DOHH2 (cell line): ENCODE measurements at regions not wholly inside any gene's neighbourhood (a gene's known extent, or its start where the extent isn't known, plus 50 kb on each side); places are given as distances from the start of the nearest gene placed in this dataset.

Source experiments
- H3F3A ChIP-seq: fragments of 200-600 bp; sonication (generic), shearing (Covaris generic); 2 replicates; pipeline ENCODE4 v1.6.0; 2016; ENCODE audit warnings: antibody characterized with exemption, mild to moderate bottlenecking; ENCODE audit not compliant: control insufficient read depth, insufficient read depth
- H3K27ac ChIP-seq: fragments of 200-600 bp; sonication (generic); 2 replicates; pipeline ENCODE4 v1.5.1; 2014; ENCODE audit warnings: low read depth, mild to moderate bottlenecking, low read length, moderate library complexity
- H3K27me3 ChIP-seq: fragments of 200-600 bp; sonication (generic); 2 replicates; pipeline ENCODE4 v1.6.1; 2014; ENCODE audit warnings: mild to moderate bottlenecking, low read length, mixed read lengths; ENCODE audit not compliant: control insufficient read depth
- H3K36me3 ChIP-seq: fragments of 200-600 bp; sonication (generic); 2 replicates; pipeline ENCODE4 v1.6.1; 2014; ENCODE audit warnings: mild to moderate bottlenecking, low read length, moderate library complexity, mixed read lengths; ENCODE audit not compliant: control insufficient read depth
- H3K4me1 ChIP-seq: fragments of 200-600 bp; sonication (generic); 2 replicates; pipeline ENCODE4 v1.6.1; 2014; ENCODE audit warnings: mild to moderate bottlenecking, low read length, mixed read lengths; ENCODE audit not compliant: control insufficient read depth
- H3K4me2 ChIP-seq: fragments of 200-600 bp; sonication (generic); 2 replicates; pipeline ENCODE4 v1.6.0; 2014; ENCODE audit warnings: mild to moderate bottlenecking, low read length, moderate library complexity
- H3K4me3 ChIP-seq: fragments of 200-600 bp; sonication (generic); 2 replicates; pipeline ENCODE4 v1.5.1; 2014; ENCODE audit warnings: mild to moderate bottlenecking, low read length, mixed read lengths
- H3K79me2 ChIP-seq: fragments of 200-600 bp; sonication (generic); 2 replicates; pipeline ENCODE4 v1.6.1; 2014; ENCODE audit warnings: mild to moderate bottlenecking, low read length, mixed read lengths; ENCODE audit not compliant: control insufficient read depth
- H3K9me2 ChIP-seq: fragments of 200-600 bp; sonication (generic); replicated peaks from 2 replicates; pipeline ENCODE4 v1.6.1; 2014; ENCODE audit warnings: mild to moderate bottlenecking, low read length, mixed read lengths; ENCODE audit not compliant: control insufficient read depth
- H3K9me3 ChIP-seq: fragments of 200-600 bp; sonication (generic); 2 replicates; pipeline ENCODE4 v1.6.1; 2014; ENCODE audit warnings: antibody characterized with exemption, low read length, mixed read lengths; ENCODE audit not compliant: control insufficient read depth, insufficient read depth
- H4K20me1 ChIP-seq: fragments of 200-600 bp; sonication (generic); 2 replicates; pipeline ENCODE4 v1.6.0; 2014; ENCODE audit warnings: low read depth, mild to moderate bottlenecking, antibody characterized with exemption, low read length, moderate library complexity; ENCODE audit not compliant: control insufficient read depth, insufficient read depth
- EZH2phosphoT487 ChIP-seq: fragments of 200-600 bp; sonication (generic); IDR thresholded peaks from 2 replicates; pipeline ENCODE4 v1.6.1; 2017; ENCODE audit warnings: borderline replicate concordance, mild to moderate bottlenecking, antibody characterized with exemption, low read length, moderate library complexity, mixed read lengths
- TF ChIP-seq, protein P1 (sequence below): fragments of 200-600 bp; sonication (generic); IDR thresholded peaks from one replicate; pipeline ENCODE4 v1.5.1; 2014; ENCODE audit warnings: antibody characterized with exemption, mild to moderate bottlenecking, low read depth, low read length; ENCODE audit not compliant: poor library complexity, severe bottlenecking

DNA sequence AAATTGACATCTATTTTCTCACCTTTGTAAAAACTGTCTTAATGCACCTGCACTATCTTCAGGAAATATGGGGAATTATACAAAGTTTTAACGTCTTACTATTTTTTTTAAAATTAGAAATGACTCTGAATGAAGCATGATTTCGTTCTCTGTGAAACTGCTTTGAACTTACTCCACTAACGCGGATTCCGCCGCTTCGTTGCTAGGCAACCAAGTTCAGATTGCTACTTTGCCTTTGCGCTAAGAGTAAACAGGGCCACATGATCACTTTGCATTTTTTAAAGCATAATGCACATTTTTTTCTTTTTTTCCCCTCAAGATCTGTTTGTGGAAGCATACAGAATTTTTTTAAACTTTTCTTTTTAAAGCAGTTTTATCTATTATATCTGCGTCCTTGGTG is 690.5 kb downstream of the BRINP3 start:
- Histone ChIP-seq H4K20me1 (no peaks in the 10 kb centered on the region), H3K27ac (no peak overlapping the region), H3K27me3 (no peaks in the 10 kb centered on the region), H3K9me2 (no peaks in the 10 kb centered on the region), H3K4me2 (no peak overlapping the region), H3K4me1 (no peaks in the 10 kb centered on the region), H3F3A (no peaks in the 10 kb centered on the region), H3K9me3 (no peaks in the 10 kb centered on the region), H3K79me2 (no peaks in the 10 kb centered on the region), H3K36me3 (no peaks in the 10 kb centered on the region), H3K4me3 (no peak overlapping the region)
- TF ChIP-seq EZH2phosphoT487: no peak
- TF ChIP-seq, protein P1, sequence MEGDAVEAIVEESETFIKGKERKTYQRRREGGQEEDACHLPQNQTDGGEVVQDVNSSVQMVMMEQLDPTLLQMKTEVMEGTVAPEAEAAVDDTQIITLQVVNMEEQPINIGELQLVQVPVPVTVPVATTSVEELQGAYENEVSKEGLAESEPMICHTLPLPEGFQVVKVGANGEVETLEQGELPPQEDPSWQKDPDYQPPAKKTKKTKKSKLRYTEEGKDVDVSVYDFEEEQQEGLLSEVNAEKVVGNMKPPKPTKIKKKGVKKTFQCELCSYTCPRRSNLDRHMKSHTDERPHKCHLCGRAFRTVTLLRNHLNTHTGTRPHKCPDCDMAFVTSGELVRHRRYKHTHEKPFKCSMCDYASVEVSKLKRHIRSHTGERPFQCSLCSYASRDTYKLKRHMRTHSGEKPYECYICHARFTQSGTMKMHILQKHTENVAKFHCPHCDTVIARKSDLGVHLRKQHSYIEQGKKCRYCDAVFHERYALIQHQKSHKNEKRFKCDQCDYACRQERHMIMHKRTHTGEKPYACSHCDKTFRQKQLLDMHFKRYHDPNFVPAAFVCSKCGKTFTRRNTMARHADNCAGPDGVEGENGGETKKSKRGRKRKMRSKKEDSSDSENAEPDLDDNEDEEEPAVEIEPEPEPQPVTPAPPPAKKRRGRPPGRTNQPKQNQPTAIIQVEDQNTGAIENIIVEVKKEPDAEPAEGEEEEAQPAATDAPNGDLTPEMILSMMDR: no peak

DNA sequence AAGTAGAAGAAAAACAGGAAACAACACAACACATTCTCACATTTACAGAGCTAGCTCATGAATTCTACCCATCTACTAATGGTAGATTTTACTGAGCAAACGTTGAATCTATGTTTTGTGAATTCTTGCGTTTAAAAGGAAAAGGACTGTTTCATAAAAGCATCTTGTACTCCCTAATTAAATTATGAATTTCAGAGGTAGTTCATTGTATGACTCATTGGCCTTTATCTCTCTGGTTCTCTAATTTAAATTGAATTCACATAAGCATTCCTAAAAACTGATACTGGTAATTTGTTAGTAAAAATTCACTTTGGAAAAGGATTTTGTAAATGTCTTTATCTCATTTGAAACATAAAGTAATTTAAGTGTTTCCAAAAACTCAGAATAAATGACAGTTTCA is 687.3 kb downstream of the BRINP3 start:
- H3K4me2 ChIP-seq: no peak overlapping the region
- H3K9me3 ChIP-seq: no peaks in the 10 kb centered on the region
- H3K4me3 ChIP-seq: no peak overlapping the region
- H3K27me3 ChIP-seq: no peaks in the 10 kb centered on the region
- H4K20me1 ChIP-seq: no peaks in the 10 kb centered on the region
- no peaks in the 10 kb centered on the region for H3K9me2 ChIP-seq
- H3F3A ChIP-seq: no peaks in the 10 kb centered on the region
- TF ChIP-seq EZH2phosphoT487: no peak
- TF ChIP-seq, protein P1: no peak
- no peak overlapping the region for H3K27ac ChIP-seq
- H3K4me1 ChIP-seq: no peaks in the 10 kb centered on the region
- H3K79me2 ChIP-seq: no peaks in the 10 kb centered on the region
- no peaks in the 10 kb centered on the region for H3K36me3 ChIP-seq

GRCh38 chr1:189803364-189803763 is 674.3 kb downstream of the BRINP3 start:
- Histone ChIP-seq H3K27me3 (no peaks in the 10 kb centered on the region), H3F3A (no peaks in the 10 kb centered on the region), H3K4me1 (no peaks in the 10 kb centered on the region), H3K9me2 (no peaks in the 10 kb centered on the region), H3K79me2 (no peaks in the 10 kb centered on the region), H3K9me3 (no peaks in the 10 kb centered on the region), H4K20me1 (no peaks in the 10 kb centered on the region), H3K4me3 (no peak overlapping the region), H3K4me2 (no peak overlapping the region), H3K36me3 (no peaks in the 10 kb centered on the region), H3K27ac (no peak overlapping the region)
- no peak for TF ChIP-seq EZH2phosphoT487
- TF ChIP-seq, protein P1: no peak

DNA sequence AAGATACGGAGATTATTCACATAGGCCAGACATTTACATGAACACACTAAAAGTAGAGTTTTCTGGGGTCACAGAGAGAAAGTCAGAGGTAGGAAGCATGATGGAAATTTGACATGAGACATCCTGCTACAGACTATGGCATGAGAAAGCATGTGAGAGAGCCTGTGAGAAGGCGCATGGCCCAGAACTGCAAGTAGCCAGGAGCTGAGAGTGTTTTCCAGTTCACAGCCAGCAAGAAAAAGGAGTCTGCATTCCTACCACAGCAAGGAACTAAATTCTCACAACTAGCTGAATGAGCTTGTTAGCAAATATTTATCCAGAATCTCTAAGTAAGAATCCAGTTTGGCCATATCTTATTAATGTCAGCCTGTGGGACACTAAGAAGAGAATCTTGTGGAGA is 673.3 kb downstream of the BRINP3 start:
- H3K27ac ChIP-seq: no peak overlapping the region
- H3K9me2 ChIP-seq: no peaks in the 10 kb centered on the region
- no peaks in the 10 kb centered on the region for H3K9me3 ChIP-seq
- TF ChIP-seq, protein P1: no peak
- TF ChIP-seq EZH2phosphoT487: no peak
- no peaks in the 10 kb centered on the region for H3K27me3 ChIP-seq
- H3K4me3 ChIP-seq: no peak overlapping the region
- no peaks in the 10 kb centered on the region for H4K20me1 ChIP-seq
- H3K36me3 ChIP-seq: no peaks in the 10 kb centered on the region
- no peaks in the 10 kb centered on the region for H3K79me2 ChIP-seq
- H3K4me1 ChIP-seq: no peaks in the 10 kb centered on the region
- H3K4me2 ChIP-seq: no peak overlapping the region
- H3F3A ChIP-seq: no peaks in the 10 kb centered on the region
